ENCODE measurements at regions not wholly inside any gene's neighbourhood (a gene's known extent, or its start where the extent isn't known, plus 50 kb on each side); places are given as distances from the start of the nearest gene placed in this dataset.

DNA sequence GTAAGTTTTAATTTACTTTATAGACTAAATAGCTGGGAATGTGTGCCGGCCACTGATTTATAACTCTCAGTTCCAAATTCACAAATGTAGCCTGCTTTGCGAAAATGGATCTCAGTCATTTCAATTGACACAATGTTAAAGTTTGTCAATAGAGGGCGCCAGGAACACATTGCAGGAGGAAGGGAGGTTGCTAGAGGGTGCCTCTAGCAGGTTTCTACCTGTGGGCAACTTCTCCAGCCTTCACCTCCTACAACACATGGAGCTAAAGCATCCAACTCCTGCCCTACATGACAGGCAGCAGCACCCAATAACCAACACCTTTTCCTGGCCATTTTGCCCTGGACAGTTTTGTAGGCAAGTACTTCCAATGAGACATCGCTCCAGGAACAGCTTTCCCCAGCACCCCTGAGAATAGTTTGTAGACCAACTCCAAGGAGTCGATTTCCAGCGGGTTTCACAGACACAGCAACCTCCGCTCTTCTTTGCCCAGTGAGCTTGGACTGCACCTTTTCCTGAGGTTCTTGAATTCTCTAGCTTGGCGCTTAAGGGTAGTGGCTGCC is 784.8 kb upstream of the CDH2 start:
- H3K4me3 ChIP-seq (ENCODE audit: low read depth, low read length) = no peak overlapping the region
- TF ChIP-seq CTCF (IDR thresholded peaks at IDR 0.05; ENCODE audit: borderline replicate concordance, insufficient read depth, low read depth, low read length) = peak; percentile 29; the same call in 1 of the 2 replicates

GRCh38 chr18:28960146-28960545 is 783.2 kb upstream of the CDH2 start:
- H3K4me3 ChIP-seq (ENCODE audit: low read depth, low read length) = no peak overlapping the region
- TF ChIP-seq CTCF (IDR thresholded peaks at IDR 0.05; ENCODE audit: borderline replicate concordance, insufficient read depth, low read depth, low read length) = no peak

GRCh38 chr18:28952339-28952738 is 775.4 kb upstream of the CDH2 start:
- TF ChIP-seq CTCF (IDR thresholded peaks at IDR 0.05; ENCODE audit: borderline replicate concordance, insufficient read depth, low read depth, low read length) = no peak
- H3K4me3 ChIP-seq (ENCODE audit: low read depth, low read length) = no peak overlapping the region

DNA sequence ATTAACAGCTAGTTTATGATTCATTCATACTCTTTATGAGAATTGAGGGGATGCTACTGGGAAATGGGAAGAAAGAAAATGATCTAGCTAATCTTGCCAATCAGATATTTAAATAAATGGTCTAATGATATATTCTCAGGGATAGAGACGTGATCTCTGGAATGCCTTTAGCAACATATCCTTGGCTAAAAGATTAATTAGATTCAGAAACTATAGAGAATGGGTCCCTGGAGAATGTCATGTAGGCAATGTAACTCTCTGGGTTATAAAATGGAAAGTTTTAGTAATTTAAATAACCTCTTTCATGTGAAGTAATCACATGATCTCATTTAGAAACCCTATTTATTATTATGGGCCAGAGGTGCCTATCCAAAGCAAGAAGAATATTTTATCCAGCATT is 771.0 kb upstream of the CDH2 start:
- no peak overlapping the region for H3K4me3 ChIP-seq (ENCODE audit: low read depth, low read length)
- no peak for TF ChIP-seq CTCF (IDR thresholded peaks at IDR 0.05; ENCODE audit: borderline replicate concordance, insufficient read depth, low read depth, low read length)

GRCh38 chr18:28946471-28946870 is 769.5 kb upstream of the CDH2 start:
- no peak for TF ChIP-seq CTCF (IDR thresholded peaks at IDR 0.05; ENCODE audit: borderline replicate concordance, insufficient read depth, low read depth, low read length)
- no peak overlapping the region for H3K4me3 ChIP-seq (ENCODE audit: low read depth, low read length)

DNA sequence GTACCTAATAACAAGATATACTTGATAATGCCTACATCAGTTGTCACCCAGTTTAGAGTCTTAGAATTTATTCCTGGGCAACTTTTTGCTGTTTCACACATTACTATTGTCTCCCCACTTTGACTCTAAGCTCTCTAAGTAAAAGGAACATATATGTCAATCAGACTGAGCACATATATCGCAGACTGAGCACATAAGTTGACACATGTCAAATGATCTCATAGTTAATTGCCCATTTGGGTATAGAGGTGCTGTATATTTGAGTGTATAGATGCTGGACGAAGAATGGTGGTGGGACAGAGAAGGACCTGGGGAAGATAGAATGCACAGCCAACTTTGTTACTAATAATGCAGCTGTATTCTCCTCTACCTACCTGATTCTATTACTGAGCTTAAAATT is 746.0 kb upstream of the CDH2 start:
- TF ChIP-seq CTCF (IDR thresholded peaks at IDR 0.05; ENCODE audit: borderline replicate concordance, insufficient read depth, low read depth, low read length) = no peak
- H3K4me3 ChIP-seq (ENCODE audit: low read depth, low read length) = no peak overlapping the region

- H3K4me3 ChIP-seq (ENCODE audit: low read depth, low read length) = no peak overlapping the region
- TF ChIP-seq CTCF (IDR thresholded peaks at IDR 0.05; ENCODE audit: borderline replicate concordance, insufficient read depth, low read depth, low read length) = no peak
Observed at GRCh38 chr18:28916456-28916855, 739.5 kb upstream of the CDH2 start.

Measured in GM12875 (cell line).